Ureter (tissue), 1 donor: ENCODE measurements at regions not wholly inside any gene's neighbourhood (a gene's known extent, or its start where the extent isn't known, plus 50 kb on each side); places are given as distances from the start of the nearest gene placed in this dataset.

ENCODE experiments used
- DNase-seq: peaks from one replicate; pipeline ENCODE4 v3.0.0-alpha.2; 2020; ENCODE audit warnings: low spot score
- donor health status: DM: yes; HTN: yes; CAD: no.

- no peak for DNase-seq
Observed at GRCh38 chr3:7913283-7913682, 588.3 kb upstream of the LMCD1 start.

- no peak for DNase-seq
Observed at GRCh38 chr3:7915356-7915755, 586.3 kb upstream of the LMCD1 start.

- no peak for DNase-seq
Observed at GRCh38 chr3:7917443-7918151, 584.0 kb upstream of the LMCD1 start.

- DNase-seq = no peak
Observed at GRCh38 chr3:7920211-7920610, 581.4 kb upstream of the LMCD1 start.

GRCh38 chr3:7924228-7924627 lies 577.4 kb upstream of the LMCD1 start:
- DNase-seq = no peak

- no peak for DNase-seq
Observed at GRCh38 chr3:7927015-7927414, 574.6 kb upstream of the LMCD1 start.

- no peak for DNase-seq
Observed at GRCh38 chr3:7927864-7928263, 573.8 kb upstream of the LMCD1 start.

GRCh38 chr3:7929319-7929889 lies 572.2 kb upstream of the LMCD1 start:
- DNase-seq = no peak

GRCh38 chr3:7934362-7934761 lies 567.3 kb upstream of the LMCD1 start:
- no peak for DNase-seq

- no peak for DNase-seq
Observed at GRCh38 chr3:7947930-7948329, 553.7 kb upstream of the LMCD1 start.

- no peak for DNase-seq
Observed at GRCh38 chr3:7950890-7951289, 550.7 kb upstream of the LMCD1 start.

GRCh38 chr3:7953449-7954014 lies 548.1 kb upstream of the LMCD1 start:
- no peak for DNase-seq

- no peak for DNase-seq
Observed at GRCh38 chr3:7957024-7957423, 544.6 kb upstream of the LMCD1 start.

GRCh38 chr3:7959094-7959493 lies 542.5 kb upstream of the LMCD1 start:
- no peak for DNase-seq

GRCh38 chr3:7960601-7961000 lies 541.0 kb upstream of the LMCD1 start:
- DNase-seq = no peak

- no peak for DNase-seq
Observed at GRCh38 chr3:7962301-7962700, 539.3 kb upstream of the LMCD1 start.

GRCh38 chr3:7964899-7965298 lies 536.7 kb upstream of the LMCD1 start:
- DNase-seq = no peak

- DNase-seq = no peak
Observed at GRCh38 chr3:7973006-7973405, 528.6 kb upstream of the LMCD1 start.

GRCh38 chr3:7977245-7978086 lies 524.2 kb upstream of the LMCD1 start:
- no peak for DNase-seq

GRCh38 chr3:7978087-7978422 lies 523.6 kb upstream of the LMCD1 start:
- no peak for DNase-seq

GRCh38 chr3:7982126-7982525 lies 519.5 kb upstream of the LMCD1 start:
- DNase-seq = no peak

GRCh38 chr3:7999384-7999783 lies 502.2 kb upstream of the LMCD1 start:
- no peak for DNase-seq

GRCh38 chr3:8001307-8001706 lies 500.3 kb upstream of the LMCD1 start:
- DNase-seq = no peak
